GM12878 (cell line): ENCODE measurements at regions not wholly inside any gene's neighbourhood (a gene's known extent, or its start where the extent isn't known, plus 50 kb on each side); places are given as distances from the start of the nearest gene placed in this dataset.

Experiments
- ATAC-seq: fragments of 200-7000 bp; cut with Tn5 transposase; 3 replicates; pipeline ENCODE4 v1.9.1; 2020; ENCODE audit warnings: mild to moderate bottlenecking, moderate library complexity
- BruUV-seq: library from RNA; stranded (reverse); fragments of 400-500 nt; replicated peaks from 2 replicates; lab custom pipeline; 2021; lab: Mats Ljungman, UMichigan
- CTCF ChIA-PET: fragments of 300-600 bp; sonication (Branson Sonifier 250); formaldehyde crosslinking; extraction: SDS; loops from one replicate; lab custom pipeline; 2021; ENCODE audit warnings: inconsistent platforms; lab: Yijun Ruan, JAX
- POLR2A ChIA-PET: fragments of 350-600 bp; formaldehyde crosslinking; extraction: SDS; loops from one replicate; lab custom pipeline; 2021; ENCODE audit warnings: inconsistent platforms; lab: Charles Lee
- RAD21 ChIA-PET: fragments of 300-600 bp; sonication (Branson Sonifier 250); formaldehyde crosslinking; loops from one replicate; lab custom pipeline; 2023; ENCODE audit warnings: antibody characterized with exemption; ENCODE audit not compliant: unreplicated experiment; lab: Charles Lee
- SMC1A ChIA-PET: fragments of 300-600 bp; sonication (Branson Sonifier 250); formaldehyde crosslinking; loops from one replicate; lab custom pipeline; 2023; ENCODE audit not compliant: unreplicated experiment, uncharacterized antibody; lab: Charles Lee
- DNase-seq: peaks from one replicate; pipeline ENCODE4 v3.0.0-alpha.2; 2011; ENCODE audit warnings: low read depth, low spot score
- FAIRE-seq: peaks from 3 replicates; lab custom pipeline; 2011; peaks lifted over from hg19 to GRCh38; lab: Jason Lieb, UNC
- H2AFZ ChIP-seq: 2 replicates; pipeline ENCODE4 v1.6.0; 2011; ENCODE audit warnings: low read depth, low read length, control low read depth; ENCODE audit not compliant: control insufficient read depth
- H3K27ac ChIP-seq: 2 replicates; pipeline ENCODE4 v1.5.1; 2011; ENCODE audit warnings: control low read depth; ENCODE audit not compliant: control insufficient read depth, insufficient read depth
- H3K27me3 ChIP-seq, 2 experiments: replicated peaks in 1 of 2; 2 replicates each; pipeline versions ENCODE4 v1.6.0 to v1.6.1; 2011; ENCODE audit warnings: low read length in 1 of 2; ENCODE audit not compliant: control insufficient read depth in 2 of 2, insufficient read depth in 2 of 2
- H3K36me3 ChIP-seq, 2 experiments: 2 replicates each; pipeline ENCODE4 v1.5.1; 2011; ENCODE audit warnings: low read length in 1 of 2; ENCODE audit not compliant: control insufficient read depth in 2 of 2, insufficient read depth in 2 of 2
- H3K4me1 ChIP-seq: 2 replicates; pipeline ENCODE4 v1.6.1; 2011; ENCODE audit warnings: mild to moderate bottlenecking, low read length, moderate library complexity, mixed read lengths; ENCODE audit not compliant: control insufficient read depth, insufficient read depth
- H3K4me2 ChIP-seq: 2 replicates; pipeline ENCODE4 v1.6.0; 2011; ENCODE audit warnings: control low read depth; ENCODE audit not compliant: control insufficient read depth, insufficient read depth
- H3K4me3 ChIP-seq: fragments of 200-600 bp; sonication (generic); 2 replicates; pipeline ENCODE4 v1.5.1; 2016
- H3K79me2 ChIP-seq: 2 replicates; pipeline ENCODE4 v1.6.0; 2011; ENCODE audit warnings: low read length; ENCODE audit not compliant: control insufficient read depth, insufficient read depth
- H3K9ac ChIP-seq: 2 replicates; pipeline ENCODE4 v1.8.0; 2011; ENCODE audit warnings: low read length, control low read depth, mixed read lengths; ENCODE audit not compliant: control insufficient read depth, insufficient read depth
- H3K9me3 ChIP-seq: replicated peaks from 3 replicates; pipeline ENCODE4 v1.5.1; 2011; ENCODE audit warnings: mild to moderate bottlenecking, low read length; ENCODE audit not compliant: control insufficient read depth, insufficient read depth
- H4K20me1 ChIP-seq: 2 replicates; pipeline ENCODE4 v1.6.0; 2011; ENCODE audit not compliant: control insufficient read depth, insufficient read depth
- ATF7 ChIP-seq: fragments of 450-650 bp; IDR thresholded peaks from 2 replicates; pipeline ENCODE4 v1.6.1; 2016; ENCODE audit warnings: low read depth, mild to moderate bottlenecking
- E2F8 ChIP-seq: fragments of 450-650 bp; IDR thresholded peaks from 2 replicates; pipeline ENCODE4 v1.6.1; 2018; ENCODE audit warnings: mild to moderate bottlenecking, low read depth, moderate library complexity; ENCODE audit not compliant: partially characterized antibody
- ETV6 ChIP-seq, 2 experiments: fragments of 450-650 bp in 1 of 2; IDR thresholded peaks in 1 of 2; conservative IDR thresholded peaks in 1 of 2; 2 replicates each; pipeline ENCODE4 v1.6.1; 2014; ENCODE audit warnings: antibody characterized with exemption in 1 of 2, borderline replicate concordance in 1 of 2, low read depth in 1 of 2, mild to moderate bottlenecking in 1 of 2, moderate library complexity in 1 of 2
- EZH2 ChIP-seq: IDR thresholded peaks from 2 replicates; pipeline ENCODE4 v1.6.1; 2012; ENCODE audit warnings: low read depth, mild to moderate bottlenecking, control low read depth, inconsistent platforms, low read length, borderline replicate concordance; ENCODE audit not compliant: control insufficient read depth
- HDAC6 ChIP-seq: fragments of 200-600 bp; sonication (generic); IDR thresholded peaks from one replicate; pipeline ENCODE4 v1.8.0; 2017; ENCODE audit warnings: antibody characterized with exemption; ENCODE audit not compliant: unreplicated experiment
- MYB ChIP-seq: fragments of 150-350 bp; IDR thresholded peaks from 2 replicates; pipeline ENCODE4 v1.6.1; 2014; ENCODE audit warnings: mild to moderate bottlenecking, low read depth, low read length, borderline replicate concordance
- NFXL1 ChIP-seq: fragments of 450-650 bp; IDR thresholded peaks from 2 replicates; pipeline ENCODE4 v1.6.1; 2017; ENCODE audit warnings: antibody characterized with exemption, mild to moderate bottlenecking, borderline replicate concordance
- RBBP5 ChIP-seq: fragments of 200-600 bp; sonication (generic); conservative IDR thresholded peaks from 2 replicates; pipeline ENCODE4 v1.6.1; 2016
- SPI1 ChIP-seq: IDR thresholded peaks from 2 replicates; pipeline ENCODE4 v1.6.1; 2011; ENCODE audit warnings: low read depth, mild to moderate bottlenecking, low read length, moderate library complexity, borderline replicate concordance; ENCODE audit not compliant: insufficient read depth
- SUZ12 ChIP-seq: fragments of 200-600 bp; sonication (generic); IDR thresholded peaks from one replicate; pipeline ENCODE4 v1.6.1; 2018; ENCODE audit warnings: antibody characterized with exemption, mild to moderate bottlenecking; ENCODE audit not compliant: unreplicated experiment
- YY1 ChIP-seq: IDR thresholded peaks from 2 replicates; pipeline ENCODE4 v1.6.1; 2011; ENCODE audit warnings: low read depth, mild to moderate bottlenecking, low read length
- ZBTB40 ChIP-seq: fragments of 450-650 bp; IDR thresholded peaks from 2 replicates; pipeline ENCODE4 v1.6.1; 2016; ENCODE audit warnings: mild to moderate bottlenecking, moderate library complexity, borderline replicate concordance
- WGBS: methylation state at CpG from one replicate; pipeline ENCODE4 v1.1.6; 2016; ENCODE audit warnings: low lambda C conversion rate; ENCODE audit not compliant: insufficient replicate concordance, insufficient coverage; ENCODE audit errors: missing lambda C conversion rate; 5-methylcytosine and 5-hydroxymethylcytosine counted together
- in situ Hi-C: fragments of 300-500 bp; cut with MboI; formaldehyde crosslinking; loops from 9 replicates; pipeline ENCODE4 v1.14.3; 2018; ENCODE audit warnings: mixed read lengths
- intact Hi-C: fragments of 100-400 bp; cut with micrococcal nuclease; formaldehyde crosslinking; loops from one replicate; pipeline ENCODE4 v1.14.2; 2022; ENCODE audit not compliant: unreplicated experiment

- no peak for TF ChIP-seq E2F8
Measured at GRCh38 chr6:3996349-3996748, 82.6 kb downstream of the FAM217A start (continued).

- Histone ChIP-seq H4K20me1 (no peaks in the 10 kb centered on the region), H3K79me2 (no peaks in the 10 kb centered on the region), H3K4me2 (no peak overlapping the region), H3K36me3 (no peaks in the 10 kb centered on the region), H3K4me1 (no peaks in the 10 kb centered on the region), H3K27ac (no peak overlapping the region), H3K9me3 (no peaks in the 10 kb centered on the region), H3K27me3 (no peaks in the 10 kb centered on the region), H2AFZ (no peak overlapping the region), H3K9ac (no peak overlapping the region), H3K4me3 (no peak overlapping the region)
- in situ Hi-C loops (no loop called here), intact Hi-C loops (no loop called here)
- ChIA-PET SMC1A (interaction anchor here (0.9 to 2.1 kb wide), 6 partner anchors 11 to 267 kb away, joined by 3 to 5 read pairs (median 4); a partner anchor contains a TSS), POLR2A (no interaction called here), RAD21 (interaction anchor here (1.1 to 1.8 kb wide), 3 partner anchors 19 to 254 kb away, joined by 3 to 7 read pairs (median 4); a partner anchor contains a TSS), CTCF (interaction anchor here (0.7 to 3.5 kb wide), 10 partner anchors 9 to 265 kb away, joined by 3 to 18 read pairs (median 3); partner anchors contain the start of gene FAM50B)
- no TSS peak for BruUV-seq
- no peak for DNase-seq
- no peak for ATAC-seq
- WGBS: 75% methylated on average over 3 of the region's 3 CpGs
- no peak for FAIRE-seq
- TF ChIP-seq ATF7 (no peak), SPI1 (no peak), HDAC6 (no peak), RBBP5 (no peak), EZH2 (no peak), ETV6 (conservative IDR thresholded peaks at IDR 0.05 in 1 of 2, IDR thresholded peaks at IDR 0.05 in 1 of 2; ENCODE audit: borderline replicate concordance in 1 of 2, low read depth in 1 of 2) (no peak), NFXL1 (no peak), MYB (no peak), YY1 (no peak), ZBTB40 (no peak), SUZ12 (no peak)
Measured at GRCh38 chr6:3997177-3997770, 81.7 kb downstream of the FAM217A start.
